ENCODE measurements at regions not wholly inside any gene's neighbourhood (a gene's known extent, or its start where the extent isn't known, plus 50 kb on each side); places are given as distances from the start of the nearest gene placed in this dataset.

DNA sequence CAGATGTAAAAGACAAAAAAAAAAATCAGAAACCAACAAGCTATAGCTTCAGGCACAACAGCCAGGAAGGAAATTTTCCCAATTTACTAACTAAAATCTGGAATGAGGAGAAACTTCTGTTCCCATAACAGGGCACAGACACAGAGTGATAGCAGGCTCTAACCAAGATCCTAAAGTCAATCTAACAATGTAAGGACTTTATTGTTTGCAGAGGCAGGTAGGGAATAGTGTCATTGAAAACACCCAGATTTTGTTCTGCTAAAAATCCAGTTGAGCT is 166.6 kb upstream of the ATP1B1 start:
- Histone ChIP-seq H3K9ac (ENCODE audit: control insufficient read depth, extremely low read depth, insufficient read depth, low read length) (no peak overlapping the region), H3K9me3 (ENCODE audit: control insufficient read depth, low read depth, low read length) (no peaks in the 10 kb centered on the region), H3K36me3 (ENCODE audit: control insufficient read depth in 2 of 2, extremely low read depth in 1 of 2, insufficient read depth in 2 of 2, low read length in 2 of 2) (no peaks in the 10 kb centered on the region), H3K4me2 (ENCODE audit: control insufficient read depth, extremely low read depth, insufficient read depth, low read depth, low read length) (no peak overlapping the region), H4K20me1 (ENCODE audit: control insufficient read depth, extremely low read depth, insufficient read depth, low read length) (no peaks in the 10 kb centered on the region), H3K27ac (ENCODE audit: control insufficient read depth, insufficient read depth, low read length) (no peak overlapping the region), H3K4me3 (ENCODE audit: control insufficient read depth in 2 of 3, extremely low read depth in 1 of 3, insufficient read depth in 2 of 3, low read depth in 1 of 3, low read length in 3 of 3) (no peak overlapping the region), H2AFZ (ENCODE audit: control insufficient read depth, low read length) (no peak overlapping the region), H3K4me1 (ENCODE audit: control insufficient read depth, extremely low read depth, insufficient read depth, low read length) (no peaks in the 10 kb centered on the region), H3K27me3 (ENCODE audit: control insufficient read depth, extremely low read depth, insufficient read depth, low read length) (no peaks in the 10 kb centered on the region), H3K79me2 (ENCODE audit: control insufficient read depth, insufficient read depth, low read length) (no peaks in the 10 kb centered on the region), H3K9me1 (ENCODE audit: control insufficient read depth, extremely low read depth, insufficient read depth, low read length) (no peaks in the 10 kb centered on the region)
- TF ChIP-seq, protein P1, sequence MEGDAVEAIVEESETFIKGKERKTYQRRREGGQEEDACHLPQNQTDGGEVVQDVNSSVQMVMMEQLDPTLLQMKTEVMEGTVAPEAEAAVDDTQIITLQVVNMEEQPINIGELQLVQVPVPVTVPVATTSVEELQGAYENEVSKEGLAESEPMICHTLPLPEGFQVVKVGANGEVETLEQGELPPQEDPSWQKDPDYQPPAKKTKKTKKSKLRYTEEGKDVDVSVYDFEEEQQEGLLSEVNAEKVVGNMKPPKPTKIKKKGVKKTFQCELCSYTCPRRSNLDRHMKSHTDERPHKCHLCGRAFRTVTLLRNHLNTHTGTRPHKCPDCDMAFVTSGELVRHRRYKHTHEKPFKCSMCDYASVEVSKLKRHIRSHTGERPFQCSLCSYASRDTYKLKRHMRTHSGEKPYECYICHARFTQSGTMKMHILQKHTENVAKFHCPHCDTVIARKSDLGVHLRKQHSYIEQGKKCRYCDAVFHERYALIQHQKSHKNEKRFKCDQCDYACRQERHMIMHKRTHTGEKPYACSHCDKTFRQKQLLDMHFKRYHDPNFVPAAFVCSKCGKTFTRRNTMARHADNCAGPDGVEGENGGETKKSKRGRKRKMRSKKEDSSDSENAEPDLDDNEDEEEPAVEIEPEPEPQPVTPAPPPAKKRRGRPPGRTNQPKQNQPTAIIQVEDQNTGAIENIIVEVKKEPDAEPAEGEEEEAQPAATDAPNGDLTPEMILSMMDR (optimal IDR thresholded peaks at IDR 0.05 in 1 of 3, IDR thresholded peaks at IDR 0.05 in 1 of 3, conservative IDR thresholded peaks at IDR 0.05 in 1 of 3; ENCODE audit: extremely low read depth in 1 of 3, insufficient read depth in 2 of 3, low read length in 3 of 3), result no peak
- no peak for TF ChIP-seq EZH2 (IDR thresholded peaks at IDR 0.05; ENCODE audit: low read length)
- dilution Hi-C loops (cut with MboI; ENCODE audit: extremely low pct_ligation_motif_present, low sequenced_read_pairs), result no loop called here
- no peak for DNase-seq (ENCODE audit: low read depth, low spot score)
- no peak for FAIRE-seq

DNA sequence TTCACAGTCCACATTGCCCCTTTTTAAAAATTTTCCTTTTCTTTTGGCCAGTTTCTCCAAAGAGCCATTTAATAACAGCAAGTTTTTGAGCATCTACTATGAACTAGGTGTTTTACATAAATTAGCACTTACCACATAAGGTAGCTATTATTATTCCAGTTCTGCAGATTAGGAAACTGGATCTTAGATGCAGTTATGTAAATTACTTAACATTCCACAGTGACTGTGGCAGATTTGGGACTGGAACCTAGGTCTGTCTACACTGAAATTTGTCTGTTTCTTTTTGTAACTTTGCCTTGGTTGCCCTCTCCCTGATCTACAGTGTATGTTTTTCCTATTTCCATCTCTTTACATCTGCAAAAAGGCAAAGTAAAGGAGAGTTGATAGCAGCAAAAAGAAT is 164.8 kb upstream of the ATP1B1 start:
- no peak overlapping the region for H2AFZ ChIP-seq (ENCODE audit: control insufficient read depth, low read length)
- H3K9me1 ChIP-seq (ENCODE audit: control insufficient read depth, extremely low read depth, insufficient read depth, low read length), result no peaks in the 10 kb centered on the region
- H3K9ac ChIP-seq (ENCODE audit: control insufficient read depth, extremely low read depth, insufficient read depth, low read length), result no peak overlapping the region
- DNase-seq (ENCODE audit: low read depth, low spot score) (no peak), FAIRE-seq (no peak)
- no peak overlapping the region for H3K4me2 ChIP-seq (ENCODE audit: control insufficient read depth, extremely low read depth, insufficient read depth, low read depth, low read length)
- TF ChIP-seq, protein P1 (optimal IDR thresholded peaks at IDR 0.05 in 1 of 3, IDR thresholded peaks at IDR 0.05 in 1 of 3, conservative IDR thresholded peaks at IDR 0.05 in 1 of 3; ENCODE audit: extremely low read depth in 1 of 3, insufficient read depth in 2 of 3, low read length in 3 of 3), result no peak
- no peak for TF ChIP-seq EZH2 (IDR thresholded peaks at IDR 0.05; ENCODE audit: low read length)
- H3K27ac ChIP-seq (ENCODE audit: control insufficient read depth, insufficient read depth, low read length), result no peak overlapping the region
- no peaks in the 10 kb centered on the region for H4K20me1 ChIP-seq (ENCODE audit: control insufficient read depth, extremely low read depth, insufficient read depth, low read length)
- no peak overlapping the region for H3K4me3 ChIP-seq (ENCODE audit: control insufficient read depth in 2 of 3, extremely low read depth in 1 of 3, insufficient read depth in 2 of 3, low read depth in 1 of 3, low read length in 3 of 3)
- H3K4me1 ChIP-seq (ENCODE audit: control insufficient read depth, extremely low read depth, insufficient read depth, low read length), result no peaks in the 10 kb centered on the region
- no peaks in the 10 kb centered on the region for H3K9me3 ChIP-seq (ENCODE audit: control insufficient read depth, low read depth, low read length)
- no peaks in the 10 kb centered on the region for H3K27me3 ChIP-seq (ENCODE audit: control insufficient read depth, extremely low read depth, insufficient read depth, low read length)
- dilution Hi-C loops (cut with MboI; ENCODE audit: extremely low pct_ligation_motif_present, low sequenced_read_pairs), result no loop called here
- H3K79me2 ChIP-seq (ENCODE audit: control insufficient read depth, insufficient read depth, low read length), result no peaks in the 10 kb centered on the region
- H3K36me3 ChIP-seq (ENCODE audit: control insufficient read depth in 2 of 2, extremely low read depth in 1 of 2, insufficient read depth in 2 of 2, low read length in 2 of 2), result no peaks in the 10 kb centered on the region

All from keratinocyte (primary cell).